ENCODE measurements at regions not wholly inside any gene's neighbourhood (a gene's known extent, or its start where the extent isn't known, plus 50 kb on each side); places are given as distances from the start of the nearest gene placed in this dataset.
"Not testable (repeated sequence)": the region's sequence is repeated elsewhere in the genome, so short reads cannot be mapped to it uniquely, and the experiment has no call there.

DNA sequence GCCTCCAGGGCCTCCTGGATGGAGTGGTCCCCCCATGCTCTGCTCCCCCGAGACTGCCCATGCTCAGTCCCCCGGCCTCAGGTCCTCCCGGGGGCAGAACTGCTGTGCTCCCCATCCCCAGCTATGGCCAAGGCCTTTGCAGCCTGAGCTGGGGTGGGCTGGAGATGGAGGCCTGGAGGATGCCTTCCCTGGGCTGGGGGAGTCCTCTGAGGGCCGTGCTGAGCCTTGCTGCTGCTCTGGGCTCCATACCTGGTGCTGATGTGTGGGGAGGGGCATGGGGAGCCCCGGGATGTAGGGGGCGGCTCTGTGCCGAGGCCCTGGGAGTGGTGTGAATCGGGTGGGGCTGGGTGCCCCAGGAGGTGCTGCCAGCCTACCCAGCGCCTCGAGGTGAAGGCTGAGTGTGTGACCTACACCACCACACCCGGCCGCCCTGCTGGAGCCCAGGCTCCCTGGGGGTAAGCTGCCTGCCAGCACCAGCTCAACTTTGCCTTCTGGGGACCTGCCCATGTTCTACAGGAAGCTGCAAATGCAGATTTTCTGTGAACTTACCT, 109.5 kb downstream of the UNCX start:
- no peak for DNase-seq (ENCODE audit: low spot score)

DNA sequence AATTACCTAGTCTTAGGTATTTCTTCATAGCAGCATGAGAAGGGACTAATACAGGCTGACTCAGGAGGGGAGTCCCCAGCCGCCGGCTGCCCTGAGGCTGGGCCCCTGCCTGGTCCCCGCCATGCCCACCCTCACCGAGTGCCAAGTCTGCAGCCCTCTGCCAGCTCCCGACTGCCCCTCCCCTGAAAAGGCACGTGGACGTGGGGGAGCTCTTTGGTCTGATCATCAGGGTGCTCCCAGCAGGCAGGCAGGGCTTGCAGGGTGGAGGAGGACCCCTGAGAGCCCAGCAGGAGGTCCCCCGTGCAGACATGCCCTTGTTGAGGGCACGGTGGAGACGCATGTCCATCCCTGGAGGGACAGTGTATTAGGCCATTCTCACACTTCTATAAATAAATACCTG, 110.9 kb downstream of the UNCX start:
- no peak for DNase-seq (ENCODE audit: low spot score)

DNA sequence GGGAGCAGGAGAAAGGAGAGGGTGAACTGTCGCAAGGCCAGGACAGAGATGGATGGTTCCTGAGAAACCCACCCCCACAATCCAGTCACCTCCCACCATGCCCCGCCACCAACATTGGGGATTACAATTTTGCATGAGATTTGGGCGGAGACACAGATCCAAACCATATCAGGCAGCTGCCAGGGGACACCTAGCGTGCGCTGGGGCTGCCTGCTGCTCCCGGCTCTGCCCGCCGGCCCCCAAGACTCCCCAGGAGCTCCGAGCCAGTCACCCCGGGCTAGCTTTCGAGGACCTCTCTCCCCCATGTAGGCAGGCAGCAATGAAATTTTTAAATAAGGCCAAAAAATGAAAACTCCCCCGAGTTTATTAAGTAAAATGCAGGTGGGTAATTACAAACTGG, 111.7 kb downstream of the UNCX start:
- no peak for DNase-seq (ENCODE audit: low spot score)

DNA sequence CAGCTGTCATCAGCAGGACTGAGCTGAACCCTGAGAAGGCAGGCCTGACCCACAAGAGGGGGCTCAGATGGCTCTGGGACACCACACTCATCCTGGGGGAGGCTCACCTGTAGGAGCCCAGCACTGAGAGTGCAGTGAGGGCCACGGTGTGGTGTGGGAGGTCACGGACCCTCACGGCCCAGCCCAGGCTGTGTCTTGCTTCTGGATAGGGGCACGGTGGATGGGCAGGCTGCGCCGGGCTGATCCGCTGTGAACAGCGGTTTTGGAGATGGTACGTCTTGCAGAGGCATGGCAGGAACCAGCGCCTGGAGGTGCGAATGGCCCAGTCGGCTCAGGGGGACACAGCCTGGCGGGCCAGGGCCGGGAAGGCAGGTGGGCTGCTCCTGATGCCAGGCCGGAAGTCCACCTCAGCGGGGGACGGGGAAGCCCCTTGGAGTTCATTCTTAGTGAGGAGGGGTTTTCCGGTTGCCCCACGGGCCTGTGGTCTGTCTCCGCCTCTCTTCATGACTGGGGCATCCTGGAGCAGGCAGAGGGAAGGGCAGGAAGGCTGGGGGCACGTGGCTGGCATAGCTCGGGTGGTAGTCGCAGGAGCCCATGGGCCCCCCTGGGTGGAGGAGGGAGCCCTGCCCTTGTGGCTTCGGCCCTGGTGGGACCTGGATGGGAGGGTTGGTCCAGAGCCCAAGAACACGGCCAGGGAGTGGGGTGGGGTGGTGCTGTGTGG, 112.5 kb downstream of the UNCX start:
- DNase-seq (ENCODE audit: low spot score), result no peak

DNA sequence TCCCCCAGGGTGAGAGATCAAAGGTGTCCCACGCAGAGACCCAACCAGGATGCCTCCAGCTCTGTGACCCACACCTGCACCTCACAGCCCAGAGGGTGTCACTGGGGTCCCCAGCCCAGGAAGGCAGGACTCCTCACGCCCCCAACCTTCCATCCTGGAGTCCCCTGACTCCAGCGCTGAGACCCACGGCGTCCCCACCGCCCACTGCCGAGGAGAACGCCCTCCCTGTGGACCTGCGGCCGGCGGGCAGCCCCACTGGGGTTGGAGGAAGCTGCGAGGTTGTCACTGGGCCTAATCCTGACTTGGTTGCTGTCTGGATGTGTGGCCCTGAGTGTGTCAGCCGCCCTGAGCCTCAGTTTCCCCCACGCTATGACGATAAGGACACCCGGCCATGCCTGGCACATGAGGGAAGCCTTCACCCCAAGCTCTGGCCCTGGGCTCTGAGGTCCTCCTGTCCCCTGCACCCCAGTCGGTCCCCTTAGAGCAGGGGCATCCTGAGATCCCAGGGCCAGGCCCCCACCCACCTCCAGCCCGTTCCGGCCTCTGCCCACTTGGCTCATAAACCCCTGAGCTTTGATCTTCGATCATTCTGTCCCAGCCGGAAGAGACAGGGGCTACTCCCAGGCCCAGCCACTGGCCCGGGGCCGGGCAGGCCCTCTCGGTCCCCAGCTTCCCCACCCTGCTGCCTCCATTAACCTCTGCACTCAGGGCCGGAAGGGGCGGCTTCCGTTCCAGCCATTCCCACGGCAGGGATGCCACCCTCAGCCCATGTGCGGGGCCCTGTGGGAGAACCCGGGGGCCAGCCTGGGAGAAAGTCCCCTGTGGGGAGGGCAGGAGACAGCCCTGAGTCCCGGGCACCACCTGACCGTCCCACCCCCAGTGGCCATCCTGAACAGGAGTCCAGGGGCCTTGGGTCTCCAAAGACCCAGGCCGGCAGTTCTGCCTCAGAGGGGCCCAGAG, 113.2 kb downstream of the MICALL2 start:
- no peak for DNase-seq (ENCODE audit: low spot score)

DNA sequence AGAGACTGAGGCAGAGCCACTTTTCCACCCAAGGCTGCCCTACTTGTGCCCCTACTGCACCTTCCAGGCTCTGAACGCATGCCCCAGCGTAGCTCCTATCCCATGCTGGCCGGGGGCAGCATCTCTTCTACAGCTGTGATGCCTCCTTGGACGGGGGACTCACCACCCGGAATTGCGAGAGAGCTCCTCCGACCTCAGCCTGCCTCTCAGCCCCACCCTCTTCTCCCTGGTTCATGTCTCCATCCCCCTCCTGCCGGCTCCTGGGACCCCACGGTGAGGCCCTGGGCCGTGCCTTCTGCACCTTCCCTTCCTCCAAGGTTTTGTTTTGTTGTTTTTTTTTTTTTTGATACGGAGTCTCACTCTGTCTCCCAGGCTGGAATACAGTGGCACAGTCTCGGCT, 112.4 kb downstream of the MICALL2 start:
- no peak for DNase-seq (ENCODE audit: low spot score)

DNA sequence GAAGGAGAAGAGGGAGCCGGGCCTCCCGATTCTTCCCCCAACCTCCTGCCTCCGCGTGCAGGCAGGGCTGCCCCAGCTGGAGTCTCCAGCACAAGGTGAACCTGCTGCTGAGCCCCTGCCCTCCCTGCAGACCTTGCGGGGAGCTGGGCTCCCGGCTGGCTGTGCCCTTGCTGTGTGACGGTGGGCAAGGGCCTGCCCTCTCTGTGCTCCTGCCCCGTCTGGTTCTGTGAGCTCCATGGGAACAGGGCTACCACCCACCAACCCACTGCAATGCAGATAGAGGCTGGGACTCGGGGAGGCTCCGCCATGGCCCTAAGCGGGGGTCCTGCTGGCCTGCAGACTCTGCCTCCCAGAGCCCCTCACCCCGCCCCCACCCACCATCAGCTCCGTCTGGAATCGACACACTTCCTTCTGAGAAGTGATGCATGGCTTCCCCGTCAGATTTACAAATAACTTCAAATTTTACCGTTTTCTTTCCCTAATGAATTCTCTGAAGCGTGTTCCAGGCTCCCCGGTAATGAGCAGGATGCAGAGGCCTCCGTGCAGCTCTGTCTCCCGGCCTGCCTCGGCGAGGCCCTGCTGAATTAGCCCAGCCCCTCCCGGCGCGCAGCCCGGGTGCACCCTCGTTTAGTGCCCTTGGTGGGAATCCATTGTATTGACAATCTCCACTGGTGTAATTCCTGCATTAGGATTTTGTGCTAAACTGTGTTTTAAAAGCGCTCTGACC, 111.0 kb downstream of the MICALL2 start:
- no peak for DNase-seq (ENCODE audit: low spot score)

DNA sequence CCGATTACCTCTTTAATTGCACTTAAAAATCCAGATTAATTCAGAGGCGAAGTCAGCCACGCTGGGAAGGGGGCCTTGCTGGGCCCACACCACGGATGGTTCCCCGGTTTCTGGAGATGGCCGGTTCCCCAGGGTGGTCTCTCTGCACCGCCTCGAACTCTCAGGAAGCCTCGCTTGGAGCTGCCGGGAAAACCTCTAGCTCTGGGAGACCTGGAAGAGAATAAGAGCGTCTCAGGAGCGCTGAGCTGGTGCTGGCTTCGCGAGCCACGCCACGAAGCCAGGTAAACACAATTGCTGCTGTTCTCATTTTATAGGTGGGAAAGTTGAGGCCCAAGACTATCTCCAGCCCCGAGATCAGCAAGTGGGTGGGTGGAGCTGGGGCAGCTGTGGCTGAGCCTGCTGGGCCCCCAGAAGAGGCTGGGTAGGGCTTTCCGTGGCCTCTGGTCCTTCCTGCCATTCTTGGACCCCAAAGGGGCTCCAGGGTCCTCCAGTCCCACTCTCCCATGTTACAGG, 110.4 kb downstream of the MICALL2 start:
- no peak for DNase-seq (ENCODE audit: low spot score)

DNA sequence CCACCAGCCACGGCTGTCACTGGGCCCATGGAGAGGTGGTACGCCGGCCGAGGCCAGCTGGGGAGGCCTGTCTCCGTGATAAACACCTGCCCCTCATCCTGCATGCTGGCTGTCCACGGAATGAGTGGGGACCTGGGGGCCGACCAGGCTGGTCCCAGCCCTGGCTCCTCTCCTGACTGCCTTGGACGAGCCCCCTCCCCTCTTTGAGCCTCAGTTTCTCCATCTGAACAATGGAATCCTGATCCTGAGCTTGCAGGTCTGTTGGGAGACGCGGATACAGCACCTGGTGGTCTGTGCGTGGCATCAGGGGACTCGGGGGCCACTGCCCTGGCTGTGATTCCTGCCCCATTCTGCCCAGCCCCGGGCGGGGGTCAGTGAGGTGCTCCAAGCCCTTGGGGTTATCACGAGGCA, 109.9 kb downstream of the MICALL2 start:
- no peak for DNase-seq (ENCODE audit: low spot score)

DNA sequence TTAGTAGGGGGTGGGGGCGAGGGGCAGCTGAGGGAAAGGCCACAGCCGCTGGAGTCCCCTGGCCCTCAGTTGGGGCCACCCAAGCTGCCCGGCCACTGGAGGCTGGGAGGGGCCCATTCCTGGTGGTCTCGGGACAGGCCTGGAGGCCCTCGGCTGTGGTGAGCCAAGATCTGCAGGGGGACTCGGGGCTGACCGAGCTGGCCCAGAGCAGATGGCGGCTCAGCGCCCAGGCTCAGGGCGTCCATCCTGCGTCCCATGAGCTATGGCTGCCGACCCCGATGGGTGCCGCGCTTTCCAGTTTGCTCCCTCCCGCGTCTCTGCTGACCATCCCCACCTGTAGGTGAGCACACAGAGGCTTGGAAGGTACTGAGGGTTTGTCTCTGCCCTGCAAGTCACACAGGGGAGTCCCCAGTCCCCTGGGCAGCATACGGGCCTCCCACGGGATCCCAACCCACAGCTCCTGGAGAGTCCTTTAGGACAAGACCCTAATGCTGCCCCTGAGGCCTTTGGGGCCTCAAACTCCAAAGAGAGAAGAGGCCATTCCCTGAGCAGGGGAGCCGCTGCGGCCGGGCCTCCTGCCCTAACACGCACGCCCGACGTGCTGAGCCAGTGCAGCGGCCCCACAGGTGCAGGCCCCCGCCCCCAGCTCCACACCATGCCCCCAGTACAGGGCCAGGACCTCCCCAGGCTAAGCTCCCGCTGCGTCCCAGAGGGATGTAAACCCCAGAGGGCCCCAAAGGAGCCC, 107.2 kb downstream of the MICALL2 start:
- no peak for DNase-seq (ENCODE audit: low spot score)

DNA sequence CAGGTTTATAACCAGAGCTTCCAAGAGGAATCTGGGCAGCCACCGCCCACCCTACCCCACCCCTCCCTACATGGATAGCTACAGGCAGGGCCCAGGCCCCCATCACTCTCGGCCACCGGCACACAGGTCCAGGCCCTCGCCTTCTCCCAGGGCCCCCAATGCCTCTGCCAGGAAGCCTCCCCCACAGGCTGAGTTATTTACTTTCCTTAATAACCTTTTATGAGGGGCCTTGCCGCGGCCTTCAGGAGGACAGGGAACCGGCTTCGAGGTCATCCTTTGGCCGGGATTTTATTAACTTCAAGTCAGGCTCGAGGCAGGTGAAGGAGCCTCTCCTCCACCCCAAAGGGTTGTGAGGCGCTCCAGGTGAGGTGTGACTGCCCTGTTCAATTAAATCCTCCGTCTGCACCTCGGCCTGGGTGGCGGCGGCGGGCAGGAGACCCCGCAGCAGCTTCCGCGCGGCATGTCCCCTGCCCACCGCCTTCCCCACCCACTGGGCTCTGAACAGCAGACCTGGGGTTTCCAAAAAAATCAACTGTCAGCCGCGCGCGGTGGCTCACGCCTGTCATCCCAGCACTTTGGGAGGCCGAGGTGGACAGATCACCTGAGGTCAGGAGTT, 106.5 kb downstream of the MICALL2 start:
- DNase-seq (ENCODE audit: low spot score), result no peak

DNA sequence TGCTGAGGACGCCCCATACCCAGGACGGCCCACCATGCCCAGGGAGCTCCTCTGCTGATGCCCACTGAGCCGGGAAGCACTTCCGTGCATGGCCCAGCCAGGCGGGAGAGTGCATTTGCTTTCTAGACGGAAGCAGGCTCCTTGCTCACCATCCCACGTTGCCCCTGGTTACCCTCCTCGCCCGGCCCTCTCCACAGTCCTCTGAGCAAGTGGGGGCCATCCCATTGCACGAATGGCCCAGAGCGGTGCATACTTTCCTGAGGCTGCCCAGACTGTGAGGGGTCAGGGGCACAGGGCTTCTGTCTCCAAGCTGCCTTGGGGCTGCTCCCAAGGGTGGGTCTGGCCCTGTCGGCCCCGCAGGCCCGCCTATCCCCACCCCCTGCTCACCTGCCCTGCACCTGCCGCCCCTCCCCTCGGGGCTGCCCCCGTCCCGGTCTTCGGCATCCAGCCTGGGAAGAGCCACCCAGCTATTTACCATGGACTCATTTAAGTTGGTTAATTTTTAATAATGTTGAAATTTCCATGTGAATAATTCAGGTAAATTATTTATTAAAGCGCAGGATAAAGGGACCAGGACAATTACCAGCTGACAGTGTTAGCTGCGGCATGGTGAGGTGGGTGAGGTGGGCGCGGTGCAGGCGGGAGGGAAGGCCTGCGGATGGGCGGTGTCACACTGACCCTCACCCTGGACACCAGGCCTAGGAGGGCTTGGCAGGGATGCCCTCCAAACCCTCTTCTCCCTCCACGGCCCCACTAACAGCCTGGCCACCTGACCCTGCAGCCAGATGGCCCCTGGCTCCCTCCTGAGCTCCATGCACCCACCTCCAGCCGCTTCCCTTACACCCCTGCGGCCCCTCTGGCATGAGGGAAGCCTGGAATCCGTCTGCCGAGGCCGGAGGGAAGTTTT, 104.4 kb downstream of the MICALL2 start:
- no peak for DNase-seq (ENCODE audit: low spot score)

DNA sequence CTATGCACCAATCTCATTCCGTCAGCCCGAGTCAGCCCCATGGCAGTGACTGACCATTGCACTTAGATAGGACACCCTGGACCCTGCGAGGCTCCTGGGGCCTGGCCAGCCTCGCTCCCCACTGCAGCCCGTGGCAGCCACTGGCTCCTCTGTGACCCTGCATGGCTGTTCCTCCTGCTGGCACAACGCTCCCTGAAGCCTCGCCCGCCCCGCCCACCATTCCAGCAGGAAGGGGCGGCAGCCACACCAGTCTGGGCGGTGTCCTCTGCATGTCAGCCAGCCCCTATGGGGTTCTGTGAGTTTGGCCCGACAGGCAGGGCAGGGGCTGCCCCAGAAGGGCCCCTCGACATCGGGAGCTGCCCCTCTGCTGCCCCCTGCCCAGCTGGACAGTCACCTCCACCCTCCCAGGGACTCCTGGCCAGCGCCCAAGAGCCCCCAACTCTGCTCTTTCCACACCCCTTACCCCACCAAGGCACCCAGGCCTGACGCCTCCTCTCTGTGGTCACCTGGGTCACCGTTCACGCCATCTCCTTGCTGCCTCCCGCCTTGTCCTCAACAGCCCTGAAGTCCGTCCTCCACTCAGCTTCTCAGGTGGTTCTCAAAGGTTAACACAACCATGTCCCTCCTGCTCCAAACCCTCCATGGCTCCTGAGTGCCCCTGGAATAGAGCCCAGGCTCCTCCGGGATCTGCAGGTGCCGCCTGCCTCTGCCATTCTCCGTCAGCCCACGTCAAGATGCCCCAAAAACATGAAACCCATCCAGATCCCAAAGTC, 103.5 kb downstream of the MICALL2 start:
- DNase-seq (ENCODE audit: low spot score), result no peak

DNA sequence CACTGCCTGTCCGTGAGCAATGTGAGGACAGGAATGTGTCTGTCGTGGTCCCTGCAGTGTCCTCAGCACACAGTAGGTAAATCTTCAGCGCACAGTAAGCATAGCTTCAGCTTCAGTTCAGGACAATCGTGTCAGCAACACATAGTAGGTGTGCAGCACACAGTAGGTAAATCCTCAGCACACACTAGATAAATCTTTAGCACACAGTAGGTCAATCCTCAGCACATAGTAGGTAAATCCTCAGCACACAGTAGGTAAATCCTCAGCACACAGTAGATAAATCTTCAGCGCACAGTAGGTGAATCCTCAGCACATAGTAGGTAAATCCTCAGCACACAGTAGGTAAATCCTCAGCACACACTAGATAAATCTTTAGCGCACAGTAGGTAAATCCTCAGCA, 102.4 kb downstream of the MICALL2 start:
- DNase-seq (ENCODE audit: low spot score), result not testable (repeated sequence)

DNA sequence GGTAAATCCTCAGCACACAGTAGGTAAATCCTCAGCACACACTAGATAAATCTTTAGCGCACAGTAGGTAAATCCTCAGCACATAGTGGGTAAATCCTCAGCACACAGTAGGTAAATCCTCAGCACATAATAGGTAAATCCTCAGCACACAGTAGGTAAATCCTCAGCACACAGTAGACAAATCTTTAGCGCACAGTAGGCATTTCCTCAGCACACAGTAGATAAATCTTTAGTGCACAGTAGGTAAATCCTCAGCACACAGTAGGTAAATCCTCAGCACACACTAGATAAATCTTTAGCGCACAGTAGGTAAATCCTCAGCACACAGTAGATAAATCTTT, 102.0 kb downstream of the MICALL2 start:
- DNase-seq (ENCODE audit: low spot score), result not testable (repeated sequence)

DNA sequence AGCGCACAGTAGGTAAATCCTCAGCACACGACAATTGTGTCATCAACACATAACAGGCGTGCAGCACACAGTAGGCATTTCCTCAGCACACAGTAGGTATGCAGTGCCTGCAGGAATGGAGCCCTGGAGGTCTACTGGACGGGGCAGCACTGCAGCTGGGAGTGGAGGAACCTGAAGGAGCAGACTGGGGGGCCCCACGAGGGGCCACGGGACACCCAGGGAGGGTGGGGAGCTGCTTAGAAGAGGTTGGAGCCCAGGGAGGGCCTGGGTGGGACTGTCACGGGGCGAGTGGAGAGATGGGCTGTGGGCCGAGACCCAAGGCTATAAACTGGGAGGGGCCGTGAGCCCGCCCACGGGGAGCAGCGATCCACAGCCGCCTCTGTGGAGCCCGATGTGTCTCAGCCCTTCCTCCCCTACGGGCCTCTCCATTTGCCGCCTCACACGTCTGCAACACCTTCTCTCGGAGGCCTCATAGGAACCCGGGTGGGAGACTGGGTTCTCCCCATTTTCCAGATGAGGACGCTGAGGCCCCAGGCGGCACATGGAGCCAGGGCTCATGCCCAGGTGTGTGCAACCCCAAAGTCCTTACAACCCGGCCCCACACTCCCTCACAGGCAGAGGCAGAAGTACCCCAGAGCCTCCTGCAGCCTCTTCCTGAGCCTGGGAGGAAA, 101.5 kb downstream of the MICALL2 start:
- DNase-seq (ENCODE audit: low spot score), result no peak

DNA sequence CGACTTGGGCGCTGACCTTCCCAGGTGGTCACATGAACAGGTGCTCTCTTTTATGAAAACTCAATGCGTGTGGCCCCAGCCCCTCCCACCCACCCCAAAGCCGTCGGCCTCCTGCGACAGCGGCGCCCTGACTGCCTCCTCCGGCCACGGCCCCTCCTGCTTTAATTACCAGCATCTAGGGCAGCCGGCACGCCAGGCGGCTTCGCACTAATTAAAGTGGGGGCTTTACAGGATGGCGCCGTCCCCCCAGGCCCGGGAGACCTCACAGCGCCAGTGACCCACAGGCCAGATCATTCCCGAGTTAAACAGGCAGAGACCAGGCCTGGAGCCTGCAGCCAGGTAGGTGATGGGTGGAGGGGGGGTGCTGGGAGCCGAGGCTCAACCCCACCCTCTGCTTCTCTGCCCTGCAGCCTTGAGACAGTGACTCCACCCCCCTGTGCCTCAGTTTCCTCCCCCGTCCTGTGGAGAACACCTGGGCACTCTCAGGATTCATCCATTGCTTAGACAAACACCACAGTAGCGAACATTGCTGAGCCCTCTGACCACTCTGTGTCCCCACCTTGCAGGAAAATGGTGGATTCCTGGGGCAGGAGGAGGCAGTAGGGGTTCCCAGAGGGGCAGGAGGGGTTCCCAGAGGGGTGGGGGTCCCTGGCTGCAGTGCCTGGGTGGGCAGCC, 100.8 kb downstream of the MICALL2 start:
- DNase-seq (ENCODE audit: low spot score), result no peak

DNA sequence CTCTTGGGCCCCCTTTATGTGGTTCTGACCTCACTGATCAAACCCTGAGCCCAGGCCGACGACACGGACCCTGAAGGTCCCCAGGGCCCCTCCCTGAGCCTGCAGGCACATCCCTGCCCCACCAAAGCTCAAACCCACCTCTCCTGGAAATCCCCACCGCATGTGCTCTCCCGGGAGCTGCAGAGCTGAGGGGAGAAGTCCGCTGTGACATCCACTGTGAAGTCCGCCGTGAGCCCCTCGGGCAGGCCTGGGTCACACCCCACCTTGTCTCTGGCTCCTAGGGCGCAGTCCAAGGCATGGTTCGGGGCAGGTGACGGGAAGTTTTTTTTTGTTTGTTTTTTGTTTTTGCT, 100.2 kb downstream of the MICALL2 start:
- no peak for DNase-seq (ENCODE audit: low spot score)
